Fibroblast of lung (primary cell): ENCODE measurements at regions not wholly inside any gene's neighbourhood (a gene's known extent, or its start where the extent isn't known, plus 50 kb on each side); places are given as distances from the start of the nearest gene placed in this dataset.
A peak's percentile ranks its signal among the peaks of the same experiment; 100 is the strongest.

Experiments used
- DNase-seq, 2 donors: peaks; one replicate each; pipeline versions ENCODE4 v3.0.0 to v3.0.0-alpha.2; 2010; ENCODE audit warnings: low read depth in 2 of 2
- H2AFZ ChIP-seq: 2 replicates; pipeline ENCODE4 v1.5.1; 2012; ENCODE audit warnings: low read length, control low read depth, inconsistent platforms
- H3K27ac ChIP-seq: 2 replicates; pipeline ENCODE4 v1.5.1; 2011; ENCODE audit warnings: low read length, control low read depth; ENCODE audit not compliant: insufficient read depth
- H3K27me3 ChIP-seq: 2 replicates; pipeline ENCODE4 v1.5.1; 2011; ENCODE audit warnings: mild to moderate bottlenecking, low read length; ENCODE audit not compliant: control insufficient read depth, insufficient read depth
- H3K36me3 ChIP-seq: 2 replicates; pipeline ENCODE4 v1.5.1; 2011; ENCODE audit warnings: low read length; ENCODE audit not compliant: control insufficient read depth, insufficient read depth
- H3K4me1 ChIP-seq: 2 replicates; pipeline ENCODE4 v1.5.1; 2011; ENCODE audit warnings: low read length; ENCODE audit not compliant: control insufficient read depth, insufficient read depth; ENCODE audit errors: extremely low read depth
- H3K4me2 ChIP-seq: 2 replicates; pipeline ENCODE4 v1.5.1; 2011; ENCODE audit warnings: low read length, control low read depth; ENCODE audit not compliant: insufficient read depth; ENCODE audit errors: extremely low read depth
- H3K4me3 ChIP-seq, 4 experiments: fragments of 200-600 bp in 1 of 4; sonication (generic) in 1 of 4; replicated peaks in 1 of 4; 2 replicates each; pipeline ENCODE4 v1.5.1; 2011 to 2016; ENCODE audit warnings: low read length in 4 of 4, low read depth in 3 of 4, mild to moderate bottlenecking in 3 of 4, control low read depth in 2 of 4, inconsistent platforms in 1 of 4, mixed read lengths in 1 of 4; ENCODE audit not compliant: insufficient read depth in 1 of 4; ENCODE audit errors: control extremely low read depth in 1 of 4
- H3K79me2 ChIP-seq: 2 replicates; pipeline ENCODE4 v1.5.1; 2012; ENCODE audit warnings: mild to moderate bottlenecking, low read length, inconsistent platforms; ENCODE audit not compliant: control insufficient read depth, insufficient read depth
- H3K9ac ChIP-seq: 2 replicates; pipeline ENCODE4 v1.5.1; 2011; ENCODE audit warnings: mild to moderate bottlenecking, low read length, control low read depth; ENCODE audit not compliant: insufficient read depth
- H3K9me3 ChIP-seq: 2 replicates; pipeline ENCODE4 v1.5.1; 2012; ENCODE audit warnings: low read depth, low read length; ENCODE audit not compliant: control insufficient read depth, insufficient read depth
- H4K20me1 ChIP-seq: 2 replicates; pipeline ENCODE4 v1.5.1; 2011; ENCODE audit warnings: low read length; ENCODE audit not compliant: control insufficient read depth, insufficient read depth; ENCODE audit errors: extremely low read depth
- CTCF ChIP-seq, 2 donors: IDR thresholded peaks in 1 of 2; conservative IDR thresholded peaks in 1 of 2; 1 replicate in 1 of 2; 2 replicates in 1 of 2; pipeline ENCODE4 v1.5.1; 2011 to 2012; ENCODE audit warnings: low read length in 2 of 2, control low read depth in 1 of 2, inconsistent platforms in 1 of 2, low read depth in 1 of 2, mild to moderate bottlenecking in 1 of 2
- EZH2 ChIP-seq: IDR thresholded peaks from 2 replicates; pipeline ENCODE4 v1.5.1; 2012; ENCODE audit warnings: low read length, control low read depth, mild to moderate bottlenecking; ENCODE audit errors: missing control alignments

GRCh38 chr5:9771079-9771478 lies 140.9 kb upstream of the TAS2R1 start:
- Histone ChIP-seq H3K9me3 (no peaks in the 10 kb centered on the region), H2AFZ (no peak overlapping the region), H3K79me2 (no peaks in the 10 kb centered on the region), H3K4me1 (peaks cover 8% of the 10 kb centered on the region), H4K20me1 (no peaks in the 10 kb centered on the region), H3K36me3 (no peaks in the 10 kb centered on the region), H3K4me3 (no peak overlapping the region), H3K4me2 (no peak overlapping the region), H3K27me3 (no peaks in the 10 kb centered on the region), H3K9ac (no peak overlapping the region), H3K27ac (no peak overlapping the region)
- no peak for TF ChIP-seq CTCF (conservative IDR thresholded peaks at IDR 0.05 in 1 of 2, IDR thresholded peaks at IDR 0.05 in 1 of 2; ENCODE audit: low read depth in 1 of 2, low read length in 2 of 2)
- no peak for TF ChIP-seq EZH2
- no peak for DNase-seq

- Histone ChIP-seq H3K4me3 (no peak overlapping the region), H3K27ac (no peak overlapping the region), H3K27me3 (no peaks in the 10 kb centered on the region), H3K9me3 (no peaks in the 10 kb centered on the region), H3K9ac (no peak overlapping the region), H3K79me2 (no peaks in the 10 kb centered on the region), H3K4me1 (peaks cover 11% of the 10 kb centered on the region), H4K20me1 (no peaks in the 10 kb centered on the region), H3K36me3 (no peaks in the 10 kb centered on the region), H3K4me2 (no peak overlapping the region), H2AFZ (no peak overlapping the region)
- TF ChIP-seq EZH2 = no peak
- no peak for TF ChIP-seq CTCF (conservative IDR thresholded peaks at IDR 0.05 in 1 of 2, IDR thresholded peaks at IDR 0.05 in 1 of 2; ENCODE audit: low read depth in 1 of 2, low read length in 2 of 2)
- DNase-seq = peak in 1 of 2 donors; percentile 43
Observed at GRCh38 chr5:9766581-9766980, 136.4 kb upstream of the TAS2R1 start.

GRCh38 chr5:9765419-9766140 lies 135.4 kb upstream of the TAS2R1 start:
- Histone ChIP-seq H3K9ac (no peak overlapping the region), H3K4me2 (no peak overlapping the region)
- DNase-seq = peak; percentile 46 to 72

More at GRCh38 chr5:9765419-9766140, 135.4 kb upstream of the TAS2R1 start:
- H3K79me2 ChIP-seq = no peaks in the 10 kb centered on the region
- no peaks in the 10 kb centered on the region for H3K27me3 ChIP-seq
- no peak overlapping the region for H2AFZ ChIP-seq
- H3K4me3 ChIP-seq = no peak overlapping the region
- H3K36me3 ChIP-seq = no peaks in the 10 kb centered on the region
- no peaks in the 10 kb centered on the region for H3K9me3 ChIP-seq
- peaks cover 11% of the 10 kb centered on the region for H3K4me1 ChIP-seq
- no peak for TF ChIP-seq CTCF (conservative IDR thresholded peaks at IDR 0.05 in 1 of 2, IDR thresholded peaks at IDR 0.05 in 1 of 2; ENCODE audit: low read depth in 1 of 2, low read length in 2 of 2)
- TF ChIP-seq EZH2 = no peak
- no peaks in the 10 kb centered on the region for H4K20me1 ChIP-seq
- no peak overlapping the region for H3K27ac ChIP-seq
